ENCODE measurements at regions not wholly inside any gene's neighbourhood (a gene's known extent, or its start where the extent isn't known, plus 50 kb on each side); places are given as distances from the start of the nearest gene placed in this dataset.

- TF ChIP-seq, protein P1, sequence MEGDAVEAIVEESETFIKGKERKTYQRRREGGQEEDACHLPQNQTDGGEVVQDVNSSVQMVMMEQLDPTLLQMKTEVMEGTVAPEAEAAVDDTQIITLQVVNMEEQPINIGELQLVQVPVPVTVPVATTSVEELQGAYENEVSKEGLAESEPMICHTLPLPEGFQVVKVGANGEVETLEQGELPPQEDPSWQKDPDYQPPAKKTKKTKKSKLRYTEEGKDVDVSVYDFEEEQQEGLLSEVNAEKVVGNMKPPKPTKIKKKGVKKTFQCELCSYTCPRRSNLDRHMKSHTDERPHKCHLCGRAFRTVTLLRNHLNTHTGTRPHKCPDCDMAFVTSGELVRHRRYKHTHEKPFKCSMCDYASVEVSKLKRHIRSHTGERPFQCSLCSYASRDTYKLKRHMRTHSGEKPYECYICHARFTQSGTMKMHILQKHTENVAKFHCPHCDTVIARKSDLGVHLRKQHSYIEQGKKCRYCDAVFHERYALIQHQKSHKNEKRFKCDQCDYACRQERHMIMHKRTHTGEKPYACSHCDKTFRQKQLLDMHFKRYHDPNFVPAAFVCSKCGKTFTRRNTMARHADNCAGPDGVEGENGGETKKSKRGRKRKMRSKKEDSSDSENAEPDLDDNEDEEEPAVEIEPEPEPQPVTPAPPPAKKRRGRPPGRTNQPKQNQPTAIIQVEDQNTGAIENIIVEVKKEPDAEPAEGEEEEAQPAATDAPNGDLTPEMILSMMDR (IDR thresholded peaks at IDR 0.05), result no peak
These were observed 295.1 kb downstream of the GRIN2B start for GRCh38 chr12:13686260-13686659.

- TF ChIP-seq, protein P1 (IDR thresholded peaks at IDR 0.05), result no peak
These were observed 300.5 kb downstream of the GRIN2B start for GRCh38 chr12:13680916-13681315.

DNA sequence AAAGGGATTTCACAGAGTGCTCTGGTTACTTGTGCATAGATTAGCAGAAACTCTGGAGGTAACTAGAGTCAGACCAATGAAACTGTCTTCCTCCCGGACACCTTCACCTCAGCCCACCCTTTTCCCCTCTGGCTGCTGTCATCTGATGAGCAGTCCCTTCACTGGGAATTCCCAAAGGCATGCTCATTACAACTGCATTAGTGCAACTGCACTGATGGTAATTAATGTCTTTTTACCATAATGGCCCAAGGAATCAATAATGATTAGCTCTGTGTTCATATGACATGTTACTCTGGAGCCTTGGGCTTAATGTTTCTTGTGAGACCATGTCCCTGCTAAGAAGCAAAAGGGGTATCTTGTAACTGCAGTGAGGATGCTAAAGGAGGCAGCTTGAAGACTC, 304.5 kb downstream of the GRIN2B start:
- TF ChIP-seq, protein P1 (IDR thresholded peaks at IDR 0.05), result no peak

GRCh38 chr12:13670285-13670866, 311.0 kb downstream of the GRIN2B start:
- TF ChIP-seq, protein P1 (IDR thresholded peaks at IDR 0.05), result no peak

- TF ChIP-seq, protein P1 (IDR thresholded peaks at IDR 0.05), result no peak
These were observed 312.5 kb downstream of the GRIN2B start for GRCh38 chr12:13668880-13669279.

DNA sequence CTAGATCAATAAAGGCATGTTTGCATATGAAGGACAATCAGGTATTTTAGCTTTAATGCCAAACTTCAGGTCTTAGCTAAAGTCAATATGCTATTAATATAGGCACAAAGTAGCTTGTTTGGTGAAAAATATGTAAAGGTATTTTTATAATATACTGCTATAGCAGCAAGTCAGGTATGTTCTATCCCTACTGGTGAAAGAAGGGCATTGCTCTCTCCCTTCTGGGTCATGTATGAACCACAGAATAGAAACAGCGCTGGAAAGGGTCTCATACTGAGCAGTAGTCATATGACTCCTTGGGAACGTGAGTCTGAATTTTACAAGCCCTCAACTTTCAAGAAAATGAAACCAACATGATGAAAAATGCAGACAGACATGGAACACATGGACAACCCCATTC, 314.6 kb downstream of the GRIN2B start:
- TF ChIP-seq, protein P1 (IDR thresholded peaks at IDR 0.05), result no peak

GRCh38 chr12:13661005-13661887, 320.2 kb downstream of the GRIN2B start:
- TF ChIP-seq, protein P1 (IDR thresholded peaks at IDR 0.05), result peak; percentile 88
